ENCODE measurements at regions not wholly inside any gene's neighbourhood (a gene's known extent, or its start where the extent isn't known, plus 50 kb on each side); places are given as distances from the start of the nearest gene placed in this dataset.

DNA sequence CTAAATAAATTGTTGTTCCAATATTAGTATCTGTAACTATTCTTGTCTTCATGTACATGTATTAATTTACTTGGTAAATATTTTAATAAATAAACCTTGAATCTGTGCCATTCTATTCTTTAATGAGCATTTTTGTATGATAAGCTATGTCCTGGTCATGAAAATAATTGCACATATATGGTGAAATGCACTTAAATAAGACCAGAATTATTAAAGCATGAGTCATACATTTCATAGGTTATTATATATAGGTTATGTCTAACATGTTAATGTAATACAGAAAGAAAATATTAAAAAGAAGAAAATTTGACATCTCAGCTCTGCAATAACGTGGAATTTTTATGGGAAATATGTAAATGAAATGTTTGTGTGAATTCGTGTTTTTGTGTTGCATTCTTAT lies 1168.1 kb downstream of the TAF11L14 start:
- TF ChIP-seq, protein P1, sequence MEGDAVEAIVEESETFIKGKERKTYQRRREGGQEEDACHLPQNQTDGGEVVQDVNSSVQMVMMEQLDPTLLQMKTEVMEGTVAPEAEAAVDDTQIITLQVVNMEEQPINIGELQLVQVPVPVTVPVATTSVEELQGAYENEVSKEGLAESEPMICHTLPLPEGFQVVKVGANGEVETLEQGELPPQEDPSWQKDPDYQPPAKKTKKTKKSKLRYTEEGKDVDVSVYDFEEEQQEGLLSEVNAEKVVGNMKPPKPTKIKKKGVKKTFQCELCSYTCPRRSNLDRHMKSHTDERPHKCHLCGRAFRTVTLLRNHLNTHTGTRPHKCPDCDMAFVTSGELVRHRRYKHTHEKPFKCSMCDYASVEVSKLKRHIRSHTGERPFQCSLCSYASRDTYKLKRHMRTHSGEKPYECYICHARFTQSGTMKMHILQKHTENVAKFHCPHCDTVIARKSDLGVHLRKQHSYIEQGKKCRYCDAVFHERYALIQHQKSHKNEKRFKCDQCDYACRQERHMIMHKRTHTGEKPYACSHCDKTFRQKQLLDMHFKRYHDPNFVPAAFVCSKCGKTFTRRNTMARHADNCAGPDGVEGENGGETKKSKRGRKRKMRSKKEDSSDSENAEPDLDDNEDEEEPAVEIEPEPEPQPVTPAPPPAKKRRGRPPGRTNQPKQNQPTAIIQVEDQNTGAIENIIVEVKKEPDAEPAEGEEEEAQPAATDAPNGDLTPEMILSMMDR (IDR thresholded peaks at IDR 0.05; ENCODE audit: insufficient read depth, low read length), result no peak
- TF ChIP-seq POLR2AphosphoS5 (IDR thresholded peaks at IDR 0.05; ENCODE audit: low read depth) (no peak), GABPA (IDR thresholded peaks at IDR 0.05; ENCODE audit: low read depth) (no peak)
- TF ChIP-seq, protein P2, sequence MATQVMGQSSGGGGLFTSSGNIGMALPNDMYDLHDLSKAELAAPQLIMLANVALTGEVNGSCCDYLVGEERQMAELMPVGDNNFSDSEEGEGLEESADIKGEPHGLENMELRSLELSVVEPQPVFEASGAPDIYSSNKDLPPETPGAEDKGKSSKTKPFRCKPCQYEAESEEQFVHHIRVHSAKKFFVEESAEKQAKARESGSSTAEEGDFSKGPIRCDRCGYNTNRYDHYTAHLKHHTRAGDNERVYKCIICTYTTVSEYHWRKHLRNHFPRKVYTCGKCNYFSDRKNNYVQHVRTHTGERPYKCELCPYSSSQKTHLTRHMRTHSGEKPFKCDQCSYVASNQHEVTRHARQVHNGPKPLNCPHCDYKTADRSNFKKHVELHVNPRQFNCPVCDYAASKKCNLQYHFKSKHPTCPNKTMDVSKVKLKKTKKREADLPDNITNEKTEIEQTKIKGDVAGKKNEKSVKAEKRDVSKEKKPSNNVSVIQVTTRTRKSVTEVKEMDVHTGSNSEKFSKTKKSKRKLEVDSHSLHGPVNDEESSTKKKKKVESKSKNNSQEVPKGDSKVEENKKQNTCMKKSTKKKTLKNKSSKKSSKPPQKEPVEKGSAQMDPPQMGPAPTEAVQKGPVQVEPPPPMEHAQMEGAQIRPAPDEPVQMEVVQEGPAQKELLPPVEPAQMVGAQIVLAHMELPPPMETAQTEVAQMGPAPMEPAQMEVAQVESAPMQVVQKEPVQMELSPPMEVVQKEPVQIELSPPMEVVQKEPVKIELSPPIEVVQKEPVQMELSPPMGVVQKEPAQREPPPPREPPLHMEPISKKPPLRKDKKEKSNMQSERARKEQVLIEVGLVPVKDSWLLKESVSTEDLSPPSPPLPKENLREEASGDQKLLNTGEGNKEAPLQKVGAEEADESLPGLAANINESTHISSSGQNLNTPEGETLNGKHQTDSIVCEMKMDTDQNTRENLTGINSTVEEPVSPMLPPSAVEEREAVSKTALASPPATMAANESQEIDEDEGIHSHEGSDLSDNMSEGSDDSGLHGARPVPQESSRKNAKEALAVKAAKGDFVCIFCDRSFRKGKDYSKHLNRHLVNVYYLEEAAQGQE (IDR thresholded peaks at IDR 0.05; ENCODE audit: insufficient replicate concordance, low read depth), result no peak

All from HL-60 (cell line).